Stimulated activated CD4-positive, alpha-beta T cell treated with anti-CD3 and anti-CD28 coated beads, Interleukin-1b, Interleukin-23, amount 100 ng/mL, for 48 hours (primary cell): ENCODE measurements at regions not wholly inside any gene's neighbourhood (a gene's known extent, or its start where the extent isn't known, plus 50 kb on each side); places are given as distances from the start of the nearest gene placed in this dataset.
"Not testable (repeated sequence)": the region's sequence is repeated elsewhere in the genome, so short reads cannot be mapped to it uniquely, and the experiment has no call there.

ENCODE experiments used
- DNase-seq: peaks from one replicate; pipeline ENCODE4 v3.0.0-alpha.2; 2020

DNA sequence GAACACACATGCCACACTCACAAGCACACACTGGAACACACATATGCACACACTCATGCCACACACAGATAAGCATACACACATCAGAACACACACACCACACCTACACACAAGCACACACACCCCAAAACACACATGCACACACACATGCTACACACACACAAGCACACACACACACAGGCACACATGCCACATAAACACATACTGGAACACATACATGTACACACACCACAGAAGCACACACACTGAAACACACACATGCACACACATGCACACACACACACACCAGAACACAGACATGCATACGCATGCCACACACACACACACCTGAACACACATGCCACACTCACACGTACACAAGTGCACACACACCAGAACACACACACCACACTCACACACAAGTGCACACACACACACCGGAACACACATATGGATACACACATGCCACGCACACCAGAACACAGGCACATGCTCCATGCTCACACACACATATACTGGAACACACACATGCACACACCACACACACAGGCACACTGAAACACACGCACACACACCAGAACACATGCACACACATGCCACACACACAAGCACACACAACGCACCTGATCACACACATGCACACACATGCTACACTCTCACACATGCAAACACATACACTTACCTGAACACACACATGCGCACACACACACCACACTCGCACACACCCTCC is 78.0 kb upstream of the IRX4 start:
- DNase-seq: no peak

DNA sequence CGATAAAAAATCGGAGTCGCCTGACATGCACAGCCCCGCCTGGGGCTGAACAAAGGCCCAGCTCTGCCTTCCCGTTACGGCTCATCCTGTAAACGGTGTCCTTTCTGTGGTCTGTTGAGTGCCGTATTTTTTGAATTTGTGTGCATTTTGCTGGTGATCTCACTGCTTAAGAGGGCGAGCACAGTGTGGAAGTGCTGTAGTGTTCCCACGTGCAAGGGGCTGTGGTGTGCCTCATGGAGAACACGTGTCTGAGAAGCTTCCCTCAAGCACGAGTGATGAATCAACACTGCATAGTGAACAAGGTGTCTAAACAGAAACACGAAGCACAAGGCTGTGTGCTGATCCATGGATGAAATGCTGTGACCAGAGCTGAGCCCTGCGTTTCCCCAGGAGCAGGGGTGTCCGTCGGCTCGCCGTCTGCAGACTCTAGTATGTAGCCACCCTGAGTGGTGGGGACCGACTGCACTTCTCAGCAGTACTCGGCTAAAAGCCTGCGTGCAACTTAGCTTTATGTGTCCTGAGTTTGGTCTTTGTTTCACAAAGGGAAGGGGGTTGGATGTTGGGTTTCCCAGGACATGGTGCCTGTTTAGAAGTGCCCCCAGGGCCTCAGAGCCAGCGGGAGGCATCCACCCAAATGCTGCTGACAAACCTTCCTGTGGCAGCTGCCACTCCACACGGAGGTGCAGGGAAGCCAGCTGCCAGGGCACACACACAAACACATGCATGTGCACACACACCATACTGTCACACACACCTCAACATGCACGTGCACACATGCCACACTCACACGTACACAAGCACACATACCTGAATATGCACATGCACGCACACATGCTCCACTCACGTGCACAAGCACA is 77.2 kb upstream of the IRX4 start:
- DNase-seq: no peak

DNA sequence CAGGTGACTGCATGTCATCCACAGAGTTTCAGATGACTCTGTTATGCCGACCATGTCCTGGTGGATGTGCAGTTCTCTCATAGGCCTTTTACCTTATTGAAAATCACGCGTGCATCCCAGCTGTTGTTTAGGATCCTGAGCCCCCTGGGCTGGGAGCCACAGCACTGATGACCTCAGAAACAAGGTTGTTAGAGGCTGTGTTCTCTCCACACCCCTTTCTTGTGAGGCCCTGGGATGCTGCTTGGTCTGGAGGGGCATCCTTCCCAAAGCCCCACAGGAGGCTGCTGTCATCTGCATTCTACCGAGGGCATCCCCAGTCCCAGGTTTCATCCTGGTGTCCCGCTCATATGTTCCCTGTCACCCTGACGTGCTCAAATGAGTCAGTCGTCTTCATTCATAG is 76.5 kb upstream of the IRX4 start:
- no peak for DNase-seq

DNA sequence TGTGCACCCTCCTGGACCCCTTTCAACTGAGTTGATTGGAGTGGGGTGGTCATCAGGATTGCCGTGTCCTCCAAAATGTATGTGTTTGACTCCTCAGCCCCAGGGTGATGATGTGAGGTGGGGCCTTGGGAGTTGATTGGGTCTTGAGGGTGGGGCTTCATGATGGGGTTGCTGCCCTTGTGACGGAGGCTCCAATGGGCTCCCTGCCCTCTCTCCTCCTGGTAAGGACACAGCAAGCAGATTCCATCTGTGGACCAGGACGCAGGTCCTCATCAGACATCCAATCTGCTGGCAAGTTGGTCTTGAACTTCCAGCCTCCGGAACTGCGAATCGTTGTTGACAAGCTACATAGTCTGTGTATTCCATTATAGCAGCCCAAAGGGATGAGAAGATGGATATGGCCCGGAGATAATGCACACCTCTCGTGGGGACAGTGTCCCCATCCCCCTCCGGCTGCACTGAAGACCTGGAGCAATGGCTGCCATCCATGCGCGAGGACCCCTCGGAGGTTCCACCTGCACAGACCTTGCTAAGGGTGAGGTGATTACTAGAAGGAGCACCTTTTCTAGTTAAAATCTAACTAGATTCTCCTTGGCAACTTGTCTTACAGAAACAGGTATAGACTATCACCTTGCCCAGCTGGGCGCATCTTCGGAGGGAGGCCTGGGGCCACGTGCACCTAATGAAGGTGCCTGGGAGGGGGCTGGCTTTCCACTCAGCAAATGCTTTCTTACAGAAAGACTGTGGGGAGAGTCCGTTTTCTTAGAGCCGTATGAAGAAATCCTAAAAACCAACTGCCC is 75.7 kb upstream of the IRX4 start:
- DNase-seq: no peak

DNA sequence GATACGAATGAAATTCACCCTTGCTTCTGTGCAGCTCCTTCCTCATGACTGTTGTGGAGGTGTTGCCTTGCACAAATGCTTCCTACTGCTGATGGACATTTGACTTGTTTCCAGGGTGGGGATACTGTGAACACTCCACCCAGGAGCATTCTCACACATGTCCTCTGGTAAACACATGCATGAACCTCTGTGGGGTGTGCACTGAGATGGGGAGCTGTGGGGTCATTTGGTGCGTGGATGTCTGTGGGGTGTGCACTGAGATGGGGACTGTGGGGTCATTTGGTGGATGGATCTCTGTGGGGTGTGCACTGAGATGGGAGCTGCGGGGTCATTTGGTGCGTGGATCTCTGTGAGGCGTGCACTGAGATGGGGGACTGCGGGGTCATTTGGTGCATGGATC is 72.9 kb upstream of the IRX4 start:
- DNase-seq: no peak

DNA sequence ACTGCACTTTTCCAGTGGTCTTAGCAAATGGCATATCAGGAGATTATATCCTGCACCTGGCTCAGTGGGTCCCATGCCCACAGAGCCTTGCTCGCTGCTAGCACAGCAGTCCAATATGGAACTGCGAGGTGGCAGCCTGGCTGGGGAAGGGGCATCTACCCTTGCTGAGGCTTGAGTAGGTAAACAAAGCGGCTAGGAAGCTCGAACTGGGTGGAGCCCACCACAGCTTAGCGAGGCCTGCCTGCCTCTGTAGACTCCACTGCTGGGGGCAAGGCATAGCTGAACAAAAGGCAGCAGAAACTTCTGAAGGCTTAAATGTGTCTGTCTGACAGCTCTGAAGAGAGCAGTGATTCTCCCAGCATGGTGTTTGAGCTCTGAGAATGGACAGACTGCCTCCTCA is 71.0 kb upstream of the IRX4 start:
- not testable (repeated sequence) for DNase-seq

DNA sequence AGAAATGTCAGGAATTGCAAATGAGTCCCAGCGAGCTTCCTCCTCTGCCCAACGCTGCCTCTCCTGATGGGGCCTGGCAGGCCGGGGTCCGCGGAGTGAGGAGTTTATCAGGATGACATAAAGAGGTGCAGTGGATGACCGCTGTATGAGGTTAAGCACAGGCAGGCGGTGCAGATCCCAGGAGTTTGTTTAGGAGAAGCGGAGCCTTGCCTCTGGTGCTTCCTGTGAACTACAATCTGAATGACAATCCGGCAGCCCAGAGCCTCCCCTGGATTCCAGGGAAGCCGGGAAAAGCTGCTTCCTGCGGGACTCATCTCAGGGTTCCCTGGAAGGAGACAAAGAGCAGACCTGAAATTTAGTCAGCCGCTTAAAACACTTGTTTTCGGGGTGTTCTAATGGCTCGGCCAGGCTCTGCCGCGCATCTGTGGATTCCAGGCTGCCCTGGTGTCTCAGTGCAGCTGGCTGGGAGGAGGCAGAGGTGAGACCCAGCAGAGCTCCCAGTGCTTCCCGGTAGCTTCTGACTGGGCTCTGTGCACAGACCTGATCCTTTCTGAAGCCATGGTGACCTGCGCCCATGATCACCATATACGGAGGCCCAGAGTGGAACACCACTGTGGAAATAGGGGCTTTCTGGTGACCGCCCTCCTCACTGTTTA is 69.8 kb upstream of the IRX4 start:
- DNase-seq: no peak

DNA sequence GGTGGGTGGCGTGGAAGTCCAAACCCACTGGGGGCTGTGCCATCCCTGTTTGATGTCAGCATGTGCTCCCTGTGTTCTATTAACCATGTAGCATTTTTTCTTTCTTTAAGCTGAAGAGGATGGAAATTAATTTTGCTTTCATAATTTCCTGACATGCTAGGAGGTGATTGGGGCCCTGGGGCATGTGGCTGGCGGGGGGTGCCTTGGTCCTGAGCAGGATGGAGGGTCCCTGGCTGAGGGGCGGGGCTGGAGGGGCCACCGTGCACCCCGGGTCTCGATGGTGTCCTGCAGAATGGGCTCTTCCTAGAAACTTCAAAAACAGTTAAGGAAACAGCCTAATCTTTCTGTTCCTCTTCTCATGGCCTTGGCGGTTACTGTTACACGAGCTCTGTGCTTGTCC is 69.3 kb upstream of the IRX4 start:
- no peak for DNase-seq

DNA sequence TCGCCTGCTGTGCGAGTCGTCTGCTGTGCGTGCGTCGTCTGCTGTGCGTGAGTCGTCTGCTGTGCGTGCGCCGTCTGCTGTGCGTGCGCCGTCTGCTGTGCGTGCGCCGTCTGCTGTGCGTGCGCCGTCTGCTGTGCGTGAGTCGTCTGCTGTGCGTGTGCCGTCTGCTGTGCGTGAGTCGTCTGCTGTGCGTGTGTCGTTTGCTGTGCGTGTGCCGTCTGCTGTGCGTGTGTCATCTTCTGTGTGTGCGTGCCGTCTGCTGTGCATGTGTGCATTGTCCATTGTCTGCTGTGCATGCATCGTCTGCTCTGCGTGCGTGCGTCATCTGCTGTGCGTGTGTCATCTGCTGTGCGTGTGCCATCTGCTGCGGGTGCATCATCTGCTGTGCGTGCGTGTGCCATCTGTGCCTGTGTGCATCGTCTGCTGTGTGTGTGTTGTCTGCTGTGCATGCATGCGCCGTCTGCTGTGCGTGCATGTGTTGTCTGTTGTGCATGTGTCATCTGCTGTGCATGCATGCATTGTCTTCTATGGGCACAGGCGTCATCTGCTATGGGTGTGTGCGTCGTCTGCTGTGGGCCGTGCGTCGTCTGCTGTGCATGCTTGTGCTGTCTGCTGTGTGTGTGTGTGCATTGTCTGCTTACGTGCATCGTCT is 68.6 kb upstream of the IRX4 start:
- DNase-seq: no peak

DNA sequence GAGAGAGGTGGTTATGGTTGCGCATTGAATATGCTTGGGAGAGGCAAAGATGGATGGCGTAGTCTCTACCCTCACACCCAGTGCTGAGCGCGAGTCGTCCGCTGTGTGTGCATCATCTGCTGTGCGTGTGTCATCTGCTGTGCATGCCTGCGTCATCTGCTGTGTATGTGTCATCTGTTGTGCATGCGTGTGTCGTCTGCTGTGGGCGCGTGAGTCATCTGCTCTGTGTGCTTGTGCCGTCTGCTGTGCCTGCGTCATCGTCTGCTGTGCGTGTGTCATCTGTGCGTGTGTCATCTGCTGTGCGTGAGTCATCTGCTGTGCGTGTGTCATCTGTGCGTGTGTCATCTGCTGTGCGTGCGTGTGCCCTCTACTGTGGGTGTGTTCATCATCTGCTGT is 68.0 kb upstream of the IRX4 start:
- peak; percentile 21 for DNase-seq

DNA sequence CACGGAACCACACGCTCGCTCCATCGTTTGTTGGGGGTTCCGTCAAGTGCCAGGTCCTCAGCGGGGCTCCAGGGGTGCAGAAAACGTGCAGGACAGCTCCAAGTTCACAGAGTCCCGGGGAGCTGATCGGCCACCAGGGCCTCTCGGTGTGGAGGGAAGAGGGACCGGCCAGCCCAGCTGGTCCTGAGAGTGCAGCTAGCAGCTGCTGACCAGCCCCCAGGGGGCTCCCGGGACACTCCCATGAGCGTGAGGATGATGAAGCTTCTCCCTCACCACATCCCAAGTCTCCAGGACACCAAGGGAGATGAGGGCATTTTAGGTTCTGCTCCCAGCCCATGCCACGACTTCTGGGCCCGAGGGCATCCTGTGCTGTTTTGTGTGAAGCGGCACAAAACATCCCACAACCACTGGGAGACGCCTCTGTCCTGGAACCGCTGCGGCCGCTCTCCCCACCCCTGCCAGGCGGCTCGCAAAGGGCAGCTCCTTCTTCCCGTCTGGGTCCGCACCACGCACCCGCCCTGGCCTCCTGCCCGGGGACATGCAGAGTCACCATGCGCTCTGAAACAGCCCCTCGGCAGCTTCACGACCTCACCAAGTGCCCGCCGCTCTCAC is 67.5 kb upstream of the IRX4 start:
- no peak for DNase-seq

DNA sequence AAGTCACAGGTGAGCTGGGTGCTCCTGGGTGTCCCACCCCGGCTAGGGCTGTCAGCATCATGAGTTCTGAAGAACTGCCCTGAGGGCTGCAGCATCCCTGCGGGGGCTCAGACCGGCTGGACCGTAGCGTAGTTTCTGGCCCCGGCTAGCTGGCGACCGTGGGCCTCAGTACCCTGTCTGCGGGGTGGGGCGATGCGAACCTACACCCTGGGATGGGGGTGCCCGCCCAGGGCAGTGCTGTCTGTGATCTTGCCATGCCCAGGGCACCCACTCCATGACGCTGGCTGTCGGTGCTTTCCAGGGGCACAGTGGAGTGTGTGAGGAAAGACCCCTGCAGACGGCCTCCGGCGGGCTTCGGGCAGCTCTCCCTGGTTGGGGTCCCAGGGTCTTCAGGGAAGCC is 66.5 kb upstream of the IRX4 start:
- DNase-seq: no peak

DNA sequence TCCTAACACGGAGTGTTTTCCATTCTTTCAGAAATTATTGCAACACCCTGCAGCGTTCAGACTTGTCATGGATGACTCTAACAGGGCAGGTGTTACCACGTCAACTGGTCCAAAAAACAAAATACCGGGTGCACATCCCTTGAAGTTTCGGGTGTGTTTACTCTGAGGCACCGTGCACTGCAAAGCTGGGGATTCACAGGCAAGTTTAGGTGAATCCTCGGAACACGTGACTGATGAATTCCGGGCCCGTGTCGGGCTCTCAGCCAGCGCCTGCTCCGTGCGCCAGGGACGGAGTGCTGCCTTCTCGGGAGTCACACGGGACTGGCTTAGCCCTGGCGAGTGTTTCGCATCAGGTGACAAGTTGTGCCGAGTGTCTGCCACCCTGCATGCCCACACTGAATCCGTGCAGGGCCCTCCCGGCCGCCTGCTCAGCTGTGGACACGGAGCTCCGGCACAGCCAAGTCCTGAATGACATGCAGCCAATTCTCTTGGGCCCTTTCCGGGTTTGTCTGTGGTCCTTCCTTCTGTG is 66.0 kb upstream of the IRX4 start:
- DNase-seq: no peak

DNA sequence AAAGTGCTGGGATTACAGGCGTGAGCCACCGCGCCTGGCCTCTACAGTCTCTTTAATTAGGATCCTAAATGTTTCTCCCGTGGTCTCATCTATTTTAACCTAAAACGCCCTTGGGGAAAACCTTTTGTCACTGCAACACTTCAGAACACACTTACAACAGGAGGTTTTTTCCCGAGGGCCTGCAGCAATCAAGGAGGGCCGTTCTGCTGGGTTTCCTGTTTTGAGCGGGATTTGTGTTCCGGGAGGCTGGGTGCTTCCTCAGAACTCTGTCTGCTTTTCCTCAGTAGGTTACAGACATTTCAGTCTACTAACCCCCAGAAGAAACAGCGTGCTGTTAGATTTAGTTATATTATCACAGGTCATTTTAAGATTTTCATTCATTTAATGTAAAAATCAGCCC is 65.4 kb upstream of the IRX4 start:
- DNase-seq: no peak

DNA sequence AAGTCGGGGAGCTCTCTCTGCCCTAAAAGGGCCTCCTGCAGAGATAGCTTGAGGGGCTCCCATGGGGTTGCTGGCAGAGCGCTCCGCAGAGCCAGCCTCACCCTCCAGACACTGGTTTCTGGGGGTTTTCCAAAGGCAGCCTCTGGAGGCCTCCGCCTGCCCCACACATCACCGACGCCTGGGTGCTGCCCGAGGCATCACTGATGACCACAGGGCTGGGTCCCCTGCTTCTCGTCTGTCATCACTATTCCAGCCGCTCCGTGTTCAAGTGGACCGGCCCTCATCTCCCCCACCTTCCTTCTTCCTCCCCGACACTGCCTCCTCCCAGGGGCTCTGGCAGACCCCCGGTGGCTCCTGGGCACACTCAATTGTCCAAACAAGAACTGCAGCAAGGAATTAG is 64.1 kb upstream of the IRX4 start:
- no peak for DNase-seq

DNA sequence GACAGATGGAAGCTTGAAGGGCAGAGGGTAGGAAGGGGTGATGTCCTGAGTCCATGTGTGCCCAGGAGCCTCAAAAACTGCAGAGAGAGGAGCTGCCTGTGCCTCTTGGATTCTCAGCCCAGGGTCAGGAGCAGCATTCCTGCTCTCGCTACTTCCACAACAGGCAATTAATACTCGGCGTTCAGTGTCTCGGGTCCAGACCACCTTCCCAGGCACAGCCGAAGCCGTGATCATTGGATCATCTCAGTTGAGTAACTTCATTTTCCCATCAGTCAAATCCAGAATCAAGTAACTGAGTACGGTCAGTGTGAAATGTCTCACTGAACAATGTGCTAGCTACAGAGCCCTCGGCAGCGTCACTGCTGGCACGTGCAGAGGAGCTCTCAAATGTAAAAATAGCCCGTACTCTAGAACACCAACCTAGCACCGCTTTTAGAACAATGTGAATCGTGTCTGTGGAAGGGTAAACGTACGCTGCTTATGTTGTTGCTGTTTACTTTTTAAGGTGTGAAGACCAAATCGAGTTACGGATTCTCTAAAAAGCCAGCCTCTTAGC is 63.5 kb upstream of the IRX4 start:
- no peak for DNase-seq

DNA sequence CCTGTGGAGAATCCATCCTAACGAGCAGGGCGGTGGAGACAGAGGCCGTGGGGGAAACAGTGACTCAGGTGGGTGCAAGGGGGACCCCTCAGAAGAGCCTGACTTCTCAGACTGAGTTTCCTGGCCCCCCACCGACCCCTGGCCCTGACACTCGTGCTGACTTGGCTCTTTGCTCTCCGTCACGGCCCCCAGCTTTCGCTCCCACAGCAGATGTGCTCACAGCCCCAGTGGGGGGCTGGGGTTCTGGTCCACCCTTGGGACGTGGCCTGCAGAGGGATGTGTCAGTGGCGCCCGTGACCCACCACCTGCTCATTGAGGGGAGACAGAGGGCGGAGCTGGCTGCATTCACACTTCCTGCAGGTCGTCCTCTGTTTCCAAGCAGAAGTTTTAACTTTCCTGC is 62.9 kb upstream of the IRX4 start:
- no peak for DNase-seq

DNA sequence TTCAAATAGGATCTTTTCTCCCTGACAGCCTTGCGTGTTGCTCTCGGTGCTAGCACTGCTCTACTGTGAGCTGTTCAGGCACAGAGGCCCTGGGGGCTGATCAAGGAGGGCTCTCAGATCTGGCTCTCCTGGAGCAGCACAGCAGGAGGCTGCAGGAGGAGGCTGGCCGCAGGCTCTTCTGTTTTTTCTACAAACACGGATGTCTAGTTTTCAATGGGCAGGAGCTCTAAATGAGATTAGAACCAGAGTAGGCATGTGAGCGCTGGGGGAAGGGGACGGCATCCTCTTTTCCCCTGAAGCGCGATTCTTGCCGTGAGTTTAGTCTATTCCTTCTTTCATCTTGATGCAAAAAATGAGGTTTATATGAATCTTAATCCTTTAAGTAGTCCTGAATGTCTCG is 61.7 kb upstream of the IRX4 start:
- DNase-seq: no peak

DNA sequence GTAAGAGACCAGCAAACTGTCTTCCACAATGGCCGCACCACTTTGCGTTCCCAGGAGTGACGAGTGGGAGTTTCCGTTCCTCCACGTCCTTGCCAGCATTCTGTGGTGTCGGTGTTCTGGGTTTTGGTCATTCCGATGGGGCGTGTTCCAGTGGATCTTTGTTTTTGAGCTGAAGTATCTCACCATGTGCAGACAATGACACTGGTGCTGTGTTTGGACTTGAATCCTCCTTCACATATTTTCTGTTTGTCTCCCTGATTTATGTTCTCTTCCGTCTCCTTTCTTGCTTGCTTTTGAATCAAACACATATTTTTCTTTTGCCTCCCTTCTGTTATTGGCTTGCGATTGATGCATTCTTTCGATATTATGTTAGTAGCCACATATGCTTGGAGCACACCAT is 60.8 kb upstream of the IRX4 start:
- no peak for DNase-seq

DNA sequence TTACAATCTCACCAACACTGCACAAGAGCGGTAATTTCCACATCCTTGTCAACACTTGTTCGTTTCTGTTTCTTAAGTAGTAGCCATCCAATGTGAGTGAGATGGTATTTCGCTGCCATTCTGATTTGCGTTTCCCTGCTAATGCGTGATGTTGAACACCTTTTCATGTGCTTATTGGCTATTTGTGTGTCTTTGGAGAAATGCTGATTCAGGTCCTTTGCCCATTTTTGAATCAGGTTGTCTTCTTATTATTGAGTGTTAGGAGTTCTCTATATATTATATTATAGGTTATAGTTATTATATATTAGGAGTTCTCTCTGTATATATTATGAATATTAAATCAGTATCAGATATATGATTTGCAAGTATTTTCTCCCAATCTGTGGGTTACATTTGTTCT is 59.9 kb upstream of the IRX4 start:
- DNase-seq: no peak

DNA sequence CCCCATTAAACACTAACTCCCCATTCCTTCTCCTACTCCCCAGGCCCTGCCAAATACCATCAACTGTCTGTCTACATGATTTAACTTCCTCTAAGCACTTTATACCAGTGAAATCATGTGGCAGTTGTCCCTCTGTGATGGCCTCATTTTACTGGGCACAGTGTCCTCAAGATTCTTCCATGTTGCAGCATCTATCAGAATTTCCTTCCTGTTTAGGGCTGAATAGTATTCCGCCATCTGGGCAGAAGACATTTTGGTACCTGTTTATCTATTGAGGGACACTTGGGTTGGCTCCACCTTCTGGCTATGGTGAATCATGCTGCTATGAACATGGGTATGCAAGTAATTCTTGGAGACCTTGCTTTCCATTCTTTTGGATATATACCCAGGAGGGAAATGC is 59.4 kb upstream of the IRX4 start:
- DNase-seq: no peak

DNA sequence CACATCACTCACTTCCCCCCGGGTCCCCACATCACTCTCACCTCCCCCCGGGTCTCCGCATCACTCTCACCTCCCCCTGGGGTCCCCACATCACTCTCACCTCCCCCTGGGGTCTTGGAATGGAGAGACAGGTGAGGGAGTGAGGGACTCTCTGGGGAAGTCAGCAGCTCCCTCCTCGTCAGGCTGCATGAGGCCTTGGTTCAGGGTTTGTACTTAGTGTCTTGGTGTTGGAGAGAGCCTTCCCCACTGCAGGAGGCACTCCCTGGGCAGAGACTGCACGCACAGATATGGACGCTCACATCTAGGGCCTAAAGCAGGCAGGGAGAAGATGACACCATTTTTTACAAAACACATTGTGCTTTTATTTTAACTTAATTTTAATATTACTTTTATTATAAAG is 56.5 kb upstream of the IRX4 start:
- no peak for DNase-seq
